ENCODE measurements at regions not wholly inside any gene's neighbourhood (a gene's known extent, or its start where the extent isn't known, plus 50 kb on each side); places are given as distances from the start of the nearest gene placed in this dataset.
"Not testable (repeated sequence)": the region's sequence is repeated elsewhere in the genome, so short reads cannot be mapped to it uniquely, and the experiment has no call there.

DNA sequence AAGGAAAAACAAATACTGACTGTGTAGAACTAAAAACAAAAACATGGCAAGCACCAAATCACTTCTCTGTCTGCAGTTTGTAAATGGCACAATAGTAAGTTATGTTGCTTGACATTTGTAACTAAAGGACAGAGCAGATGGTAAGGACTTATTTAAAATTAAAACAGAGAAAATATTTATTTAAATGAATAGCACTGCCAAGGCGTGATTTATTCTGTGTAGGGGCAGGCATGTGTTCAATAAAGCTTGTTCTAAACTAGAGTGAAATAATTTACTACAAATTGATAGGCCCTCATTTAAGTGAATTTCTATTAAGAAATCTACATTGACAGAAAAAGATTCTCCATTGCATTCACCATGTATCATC is 231.5 kb downstream of the CYLC2 start:
- Histone ChIP-seq H3K4me3 (ENCODE audit: low read depth in 2 of 2, low read length in 2 of 2) (no peak overlapping the region), H3K27me3 (ENCODE audit: control insufficient read depth, insufficient read depth, low read length) (no peaks in the 10 kb centered on the region), H3K4me1 (ENCODE audit: control insufficient read depth, insufficient read depth, low read length) (no peaks in the 10 kb centered on the region), H3K9me3 (ENCODE audit: control insufficient read depth, insufficient read depth, low read depth, low read length) (no peaks in the 10 kb centered on the region), H3K27ac (ENCODE audit: low read length) (no peak overlapping the region), H3K36me3 (ENCODE audit: control insufficient read depth, insufficient read depth, low read length) (no peaks in the 10 kb centered on the region)
- in situ Hi-C loops (cut with HindIII; ENCODE audit: low pct_unique_long_range_greater_than_20kb, low sequenced_read_pairs) (no loop called here), intact Hi-C loops (cut with micrococcal nuclease; ENCODE audit: unreplicated experiment) (no loop called here)
- no TSS peak for BruUV-seq (replicated peaks)
- TF ChIP-seq, protein P1, sequence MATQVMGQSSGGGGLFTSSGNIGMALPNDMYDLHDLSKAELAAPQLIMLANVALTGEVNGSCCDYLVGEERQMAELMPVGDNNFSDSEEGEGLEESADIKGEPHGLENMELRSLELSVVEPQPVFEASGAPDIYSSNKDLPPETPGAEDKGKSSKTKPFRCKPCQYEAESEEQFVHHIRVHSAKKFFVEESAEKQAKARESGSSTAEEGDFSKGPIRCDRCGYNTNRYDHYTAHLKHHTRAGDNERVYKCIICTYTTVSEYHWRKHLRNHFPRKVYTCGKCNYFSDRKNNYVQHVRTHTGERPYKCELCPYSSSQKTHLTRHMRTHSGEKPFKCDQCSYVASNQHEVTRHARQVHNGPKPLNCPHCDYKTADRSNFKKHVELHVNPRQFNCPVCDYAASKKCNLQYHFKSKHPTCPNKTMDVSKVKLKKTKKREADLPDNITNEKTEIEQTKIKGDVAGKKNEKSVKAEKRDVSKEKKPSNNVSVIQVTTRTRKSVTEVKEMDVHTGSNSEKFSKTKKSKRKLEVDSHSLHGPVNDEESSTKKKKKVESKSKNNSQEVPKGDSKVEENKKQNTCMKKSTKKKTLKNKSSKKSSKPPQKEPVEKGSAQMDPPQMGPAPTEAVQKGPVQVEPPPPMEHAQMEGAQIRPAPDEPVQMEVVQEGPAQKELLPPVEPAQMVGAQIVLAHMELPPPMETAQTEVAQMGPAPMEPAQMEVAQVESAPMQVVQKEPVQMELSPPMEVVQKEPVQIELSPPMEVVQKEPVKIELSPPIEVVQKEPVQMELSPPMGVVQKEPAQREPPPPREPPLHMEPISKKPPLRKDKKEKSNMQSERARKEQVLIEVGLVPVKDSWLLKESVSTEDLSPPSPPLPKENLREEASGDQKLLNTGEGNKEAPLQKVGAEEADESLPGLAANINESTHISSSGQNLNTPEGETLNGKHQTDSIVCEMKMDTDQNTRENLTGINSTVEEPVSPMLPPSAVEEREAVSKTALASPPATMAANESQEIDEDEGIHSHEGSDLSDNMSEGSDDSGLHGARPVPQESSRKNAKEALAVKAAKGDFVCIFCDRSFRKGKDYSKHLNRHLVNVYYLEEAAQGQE (IDR thresholded peaks at IDR 0.05; ENCODE audit: insufficient read depth in 1 of 2, low read depth in 2 of 2, low read length in 1 of 2), result no peak
- no peak for TF ChIP-seq SIN3A (IDR thresholded peaks at IDR 0.05; ENCODE audit: borderline replicate concordance, insufficient read depth, low read depth, low read length)
- no peak for ATAC-seq
- CTCF ChIA-PET, result no interaction called here
- POLR2A ChIA-PET, result no interaction called here
- DNase-seq (ENCODE audit: low read depth, low spot score), result no peak

DNA sequence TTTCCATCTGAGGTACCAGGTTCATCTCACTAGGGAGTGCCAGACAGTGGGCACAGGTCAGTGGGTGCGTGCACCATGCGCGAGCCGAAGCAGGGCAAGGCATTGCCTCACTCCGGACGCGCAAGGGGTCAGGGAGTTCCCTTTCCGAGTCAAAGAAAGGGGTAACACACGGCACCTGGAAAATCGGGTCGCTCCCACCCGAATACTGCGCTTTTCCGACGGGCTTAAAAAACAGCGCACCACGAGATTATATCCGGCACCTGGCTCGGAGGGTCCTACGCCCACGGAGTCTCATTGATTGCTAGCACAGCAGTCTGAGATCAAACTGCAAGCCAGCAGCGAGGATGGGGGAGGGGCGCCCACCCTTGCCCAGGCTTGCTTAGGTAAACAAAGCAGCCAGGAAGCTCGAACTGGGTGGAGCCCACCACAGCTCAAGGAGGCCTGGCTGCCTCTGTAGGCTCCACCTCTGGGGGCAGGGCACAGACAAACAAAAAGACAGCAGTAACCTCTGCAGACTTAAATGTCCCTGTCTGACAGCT is 242.5 kb downstream of the CYLC2 start:
- intact Hi-C loops (cut with micrococcal nuclease; ENCODE audit: unreplicated experiment), result not testable (repeated sequence)

DNA sequence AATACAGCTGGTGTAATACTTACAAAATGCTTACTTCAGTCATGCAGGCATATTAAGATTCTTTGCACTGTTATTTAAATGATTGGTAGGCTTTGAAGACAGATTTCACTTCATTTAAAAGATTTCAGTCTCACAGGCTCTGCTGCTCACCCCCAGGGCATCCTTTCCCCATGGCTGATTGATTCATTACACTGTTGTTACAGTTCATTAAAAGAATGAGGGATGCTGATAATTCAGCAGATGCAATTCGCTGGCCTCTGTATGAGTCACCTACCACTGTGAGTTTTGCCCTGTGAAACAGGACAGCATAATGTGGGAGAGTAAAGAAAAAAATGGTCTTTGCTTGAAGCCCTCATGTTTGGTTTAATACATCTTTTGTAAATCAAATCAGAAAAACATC is 246.9 kb downstream of the CYLC2 start:
- in situ Hi-C loops (cut with HindIII; ENCODE audit: low pct_unique_long_range_greater_than_20kb, low sequenced_read_pairs) (no loop called here), intact Hi-C loops (cut with micrococcal nuclease; ENCODE audit: unreplicated experiment) (no loop called here)
- Histone ChIP-seq H3K4me1 (ENCODE audit: control insufficient read depth, insufficient read depth, low read length) (no peaks in the 10 kb centered on the region), H3K4me3 (ENCODE audit: low read depth in 2 of 2, low read length in 2 of 2) (no peak overlapping the region), H3K27me3 (ENCODE audit: control insufficient read depth, insufficient read depth, low read length) (no peaks in the 10 kb centered on the region), H3K36me3 (ENCODE audit: control insufficient read depth, insufficient read depth, low read length) (no peaks in the 10 kb centered on the region), H3K27ac (ENCODE audit: low read length) (no peak overlapping the region), H3K9me3 (ENCODE audit: control insufficient read depth, insufficient read depth, low read depth, low read length) (no peaks in the 10 kb centered on the region)
- no peak for ATAC-seq
- BruUV-seq (replicated peaks), result no TSS peak
- ChIA-PET CTCF (no interaction called here), POLR2A (no interaction called here)
- DNase-seq (ENCODE audit: low read depth, low spot score), result no peak
- TF ChIP-seq SIN3A (IDR thresholded peaks at IDR 0.05; ENCODE audit: borderline replicate concordance, insufficient read depth, low read depth, low read length), result no peak
- TF ChIP-seq, protein P2, sequence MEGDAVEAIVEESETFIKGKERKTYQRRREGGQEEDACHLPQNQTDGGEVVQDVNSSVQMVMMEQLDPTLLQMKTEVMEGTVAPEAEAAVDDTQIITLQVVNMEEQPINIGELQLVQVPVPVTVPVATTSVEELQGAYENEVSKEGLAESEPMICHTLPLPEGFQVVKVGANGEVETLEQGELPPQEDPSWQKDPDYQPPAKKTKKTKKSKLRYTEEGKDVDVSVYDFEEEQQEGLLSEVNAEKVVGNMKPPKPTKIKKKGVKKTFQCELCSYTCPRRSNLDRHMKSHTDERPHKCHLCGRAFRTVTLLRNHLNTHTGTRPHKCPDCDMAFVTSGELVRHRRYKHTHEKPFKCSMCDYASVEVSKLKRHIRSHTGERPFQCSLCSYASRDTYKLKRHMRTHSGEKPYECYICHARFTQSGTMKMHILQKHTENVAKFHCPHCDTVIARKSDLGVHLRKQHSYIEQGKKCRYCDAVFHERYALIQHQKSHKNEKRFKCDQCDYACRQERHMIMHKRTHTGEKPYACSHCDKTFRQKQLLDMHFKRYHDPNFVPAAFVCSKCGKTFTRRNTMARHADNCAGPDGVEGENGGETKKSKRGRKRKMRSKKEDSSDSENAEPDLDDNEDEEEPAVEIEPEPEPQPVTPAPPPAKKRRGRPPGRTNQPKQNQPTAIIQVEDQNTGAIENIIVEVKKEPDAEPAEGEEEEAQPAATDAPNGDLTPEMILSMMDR (IDR thresholded peaks at IDR 0.05), result no peak
- no peak for TF ChIP-seq POLR2AphosphoS5 (IDR thresholded peaks at IDR 0.05; ENCODE audit: low read depth, low read length)
- TF ChIP-seq, protein P1 (IDR thresholded peaks at IDR 0.05; ENCODE audit: insufficient read depth in 1 of 2, low read depth in 2 of 2, low read length in 1 of 2), result no peak
- no peak for TF ChIP-seq TCF7L2 (IDR thresholded peaks at IDR 0.05; ENCODE audit: low read depth, low read length)

More for the DNA sequence above, 242.5 kb downstream of the CYLC2 start:
- H3K27me3 ChIP-seq (ENCODE audit: control insufficient read depth, insufficient read depth, low read length); in situ Hi-C loops (cut with HindIII; ENCODE audit: low pct_unique_long_range_greater_than_20kb, low sequenced_read_pairs); BruUV-seq (replicated peaks); ATAC-seq; POLR2A ChIA-PET; H3K4me1 ChIP-seq (ENCODE audit: control insufficient read depth, insufficient read depth, low read length); H3K36me3 ChIP-seq (ENCODE audit: control insufficient read depth, insufficient read depth, low read length); DNase-seq (ENCODE audit: low read depth, low spot score); H3K4me3 ChIP-seq (ENCODE audit: low read depth in 2 of 2, low read length in 2 of 2); H3K27ac ChIP-seq (ENCODE audit: low read length); CTCF ChIA-PET; H3K9me3 ChIP-seq (ENCODE audit: control insufficient read depth, insufficient read depth, low read depth, low read length): not testable (repeated sequence)
